Liver (tissue), 3 donors: ENCODE measurements at regions not wholly inside any gene's neighbourhood (a gene's known extent, or its start where the extent isn't known, plus 50 kb on each side); places are given as distances from the start of the nearest gene placed in this dataset.
A peak's percentile ranks its signal among the peaks of the same experiment; 100 is the strongest.

Source experiments
- ATF3 ChIP-seq: IDR thresholded peaks from 2 replicates; pipeline ENCODE4 v1.6.1; 2016; ENCODE audit warnings: antibody characterized with exemption
- CTCF ChIP-seq: fragments of 150-350 bp; IDR thresholded peaks from 2 replicates; pipeline ENCODE4 v1.5.1; 2017; ENCODE audit warnings: improper control_type of control experiment, low read depth, low read length; ENCODE audit not compliant: missing input control
- EGR1 ChIP-seq, 2 donors: IDR thresholded peaks; 2 replicates each; pipeline ENCODE4 v1.6.1; 2016 to 2018; ENCODE audit warnings: antibody characterized with exemption in 2 of 2, low read depth in 2 of 2
- MAX ChIP-seq: IDR thresholded peaks from 2 replicates; pipeline ENCODE4 v1.6.1; 2016; ENCODE audit warnings: antibody characterized with exemption
- RAD21 ChIP-seq, 2 donors: IDR thresholded peaks; 2 replicates each; pipeline ENCODE4 v1.6.1; 2016; ENCODE audit warnings: antibody characterized with exemption in 2 of 2, mild to moderate bottlenecking in 2 of 2
- REST ChIP-seq: IDR thresholded peaks from 2 replicates; pipeline ENCODE4 v1.6.1; 2016; ENCODE audit warnings: antibody characterized with exemption, mild to moderate bottlenecking
- SP1 ChIP-seq: IDR thresholded peaks from 2 replicates; pipeline ENCODE4 v1.6.1; 2018; ENCODE audit warnings: antibody characterized with exemption, mild to moderate bottlenecking
- YY1 ChIP-seq: IDR thresholded peaks from 2 replicates; pipeline ENCODE4 v1.6.1; 2016; ENCODE audit warnings: antibody characterized with exemption, mild to moderate bottlenecking
- ZBTB33 ChIP-seq: IDR thresholded peaks from 2 replicates; pipeline ENCODE4 v1.6.1; 2016; ENCODE audit warnings: antibody characterized with exemption
- donor health status: healthy.
- donor health status: healthy.

- TF ChIP-seq CTCF (no peak), REST (no peak), MAX (no peak), ATF3 (no peak), RAD21 (IDR thresholded peaks at IDR 0.05) (peak in 1 of 2 donors; percentile 16), SP1 (no peak), YY1 (no peak), ZBTB33 (no peak), EGR1 (IDR thresholded peaks at IDR 0.05; ENCODE audit: low read depth in 2 of 2) (no peak)
These were observed 103.8 kb upstream of the PRICKLE2 start for GRCh38 chr3:64329037-64329436.
